DND-41 (cell line): ENCODE measurements at regions not wholly inside any gene's neighbourhood (a gene's known extent, or its start where the extent isn't known, plus 50 kb on each side); places are given as distances from the start of the nearest gene placed in this dataset.

ENCODE experiments used
- CTCF ChIP-seq: IDR thresholded peaks from 2 replicates; pipeline ENCODE4 v1.5.1; 2012; ENCODE audit warnings: borderline replicate concordance, low read length, moderate library complexity, mild to moderate bottlenecking; ENCODE audit not compliant: poor library complexity, severe bottlenecking; ENCODE audit errors: extremely low read depth
- EZH2 ChIP-seq: IDR thresholded peaks from 3 replicates; pipeline ENCODE4 v1.6.1; 2012; ENCODE audit warnings: borderline replicate concordance, low read depth, mild to moderate bottlenecking, moderate library complexity, low read length, inconsistent platforms; ENCODE audit not compliant: severe bottlenecking

DNA sequence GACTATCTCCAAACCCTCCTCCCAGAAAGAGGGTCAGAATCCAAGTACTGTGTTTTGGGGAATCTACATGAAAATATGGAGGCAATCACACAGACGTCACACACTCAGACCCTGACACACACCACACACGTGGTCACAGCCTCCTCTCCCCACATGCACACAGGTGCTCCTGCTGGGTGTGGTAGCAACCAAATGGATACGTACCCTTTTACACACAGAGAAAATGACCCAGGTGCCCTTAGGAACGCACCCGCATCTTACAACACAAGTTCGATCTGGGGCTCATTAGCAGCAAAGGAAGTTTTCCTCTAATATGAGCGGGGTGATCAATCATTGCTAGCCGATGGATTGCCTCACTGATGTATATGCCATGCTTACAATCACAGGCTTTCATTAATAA is 480.2 kb upstream of the KLF4 start:
- no peak for TF ChIP-seq CTCF
- TF ChIP-seq EZH2: no peak
